ENCODE measurements at regions not wholly inside any gene's neighbourhood (a gene's known extent, or its start where the extent isn't known, plus 50 kb on each side); places are given as distances from the start of the nearest gene placed in this dataset.
"Not testable (repeated sequence)": the region's sequence is repeated elsewhere in the genome, so short reads cannot be mapped to it uniquely, and the experiment has no call there.

GRCh38 chr2:87151835-87152493 lies 130.3 kb upstream of the PLGLB1 start:
- H3K9me3 ChIP-seq; intact Hi-C loops (cut with DNase I); H3K4me1 ChIP-seq; H3K27ac ChIP-seq; H3K36me3 ChIP-seq; H3K4me3 ChIP-seq; H3K27me3 ChIP-seq; DNase-seq; H3K9ac ChIP-seq (ENCODE audit: low read depth in 2 of 2, low read length in 2 of 2): not testable (repeated sequence)

GRCh38 chr2:87174454-87174853 lies 152.8 kb upstream of the PLGLB1 start:
- H3K4me3 ChIP-seq; DNase-seq; H3K4me1 ChIP-seq; H3K27me3 ChIP-seq; H3K9me3 ChIP-seq; H3K27ac ChIP-seq; H3K36me3 ChIP-seq; H3K9ac ChIP-seq (ENCODE audit: low read depth in 2 of 2, low read length in 2 of 2); intact Hi-C loops (cut with DNase I): not testable (repeated sequence)

GRCh38 chr2:87183373-87183772 lies 161.7 kb upstream of the PLGLB1 start:
- H3K4me1 ChIP-seq; H3K27me3 ChIP-seq; DNase-seq; H3K36me3 ChIP-seq; H3K27ac ChIP-seq; H3K9me3 ChIP-seq; H3K4me3 ChIP-seq; H3K9ac ChIP-seq (ENCODE audit: low read depth in 2 of 2, low read length in 2 of 2); intact Hi-C loops (cut with DNase I): not testable (repeated sequence)

- intact Hi-C loops (cut with DNase I); H3K27me3 ChIP-seq; DNase-seq: not testable (repeated sequence)
Measured at GRCh38 chr2:87184260-87184659, 162.6 kb upstream of the PLGLB1 start.

GRCh38 chr2:87189214-87189613 lies 167.6 kb upstream of the PLGLB1 start:
- H3K9ac ChIP-seq (ENCODE audit: low read depth in 2 of 2, low read length in 2 of 2); H3K36me3 ChIP-seq; DNase-seq; H3K4me3 ChIP-seq; H3K27me3 ChIP-seq; H3K4me1 ChIP-seq; H3K27ac ChIP-seq; intact Hi-C loops (cut with DNase I); H3K9me3 ChIP-seq: not testable (repeated sequence)

More at GRCh38 chr2:87184260-87184659, 162.6 kb upstream of the PLGLB1 start:
- H3K4me3 ChIP-seq; H3K36me3 ChIP-seq; H3K9me3 ChIP-seq; H3K9ac ChIP-seq (ENCODE audit: low read depth in 2 of 2, low read length in 2 of 2); H3K27ac ChIP-seq; H3K4me1 ChIP-seq: not testable (repeated sequence)

GRCh38 chr2:87193336-87193735 lies 171.7 kb upstream of the PLGLB1 start:
- H3K27ac ChIP-seq; DNase-seq; H3K4me3 ChIP-seq; intact Hi-C loops (cut with DNase I); H3K27me3 ChIP-seq; H3K4me1 ChIP-seq; H3K9me3 ChIP-seq; H3K9ac ChIP-seq (ENCODE audit: low read depth in 2 of 2, low read length in 2 of 2); H3K36me3 ChIP-seq: not testable (repeated sequence)

GRCh38 chr2:87194254-87194999 lies 172.8 kb upstream of the PLGLB1 start:
- H3K27me3 ChIP-seq; H3K4me3 ChIP-seq; H3K9ac ChIP-seq (ENCODE audit: low read depth in 2 of 2, low read length in 2 of 2); H3K36me3 ChIP-seq; DNase-seq; H3K27ac ChIP-seq; intact Hi-C loops (cut with DNase I); H3K9me3 ChIP-seq; H3K4me1 ChIP-seq: not testable (repeated sequence)

GRCh38 chr2:87196720-87197388 lies 175.2 kb upstream of the PLGLB1 start:
- H3K27ac ChIP-seq; intact Hi-C loops (cut with DNase I); DNase-seq; H3K9me3 ChIP-seq; H3K4me1 ChIP-seq; H3K9ac ChIP-seq (ENCODE audit: low read depth in 2 of 2, low read length in 2 of 2); H3K4me3 ChIP-seq; H3K36me3 ChIP-seq; H3K27me3 ChIP-seq: not testable (repeated sequence)

- H3K9me3 ChIP-seq; H3K27me3 ChIP-seq; H3K4me3 ChIP-seq; H3K27ac ChIP-seq; DNase-seq; H3K4me1 ChIP-seq; H3K9ac ChIP-seq (ENCODE audit: low read depth in 2 of 2, low read length in 2 of 2); H3K36me3 ChIP-seq; intact Hi-C loops (cut with DNase I): not testable (repeated sequence)
Measured at GRCh38 chr2:87198422-87198821, 176.8 kb upstream of the PLGLB1 start.

- H3K27me3 ChIP-seq; H3K36me3 ChIP-seq; H3K9ac ChIP-seq (ENCODE audit: low read depth in 2 of 2, low read length in 2 of 2); DNase-seq; intact Hi-C loops (cut with DNase I); H3K4me1 ChIP-seq; H3K27ac ChIP-seq; H3K9me3 ChIP-seq; H3K4me3 ChIP-seq: not testable (repeated sequence)
Measured at GRCh38 chr2:87199228-87199627, 177.6 kb upstream of the PLGLB1 start.

- intact Hi-C loops (cut with DNase I); DNase-seq; H3K27me3 ChIP-seq; H3K9me3 ChIP-seq; H3K36me3 ChIP-seq; H3K27ac ChIP-seq; H3K4me1 ChIP-seq; H3K4me3 ChIP-seq; H3K9ac ChIP-seq (ENCODE audit: low read depth in 2 of 2, low read length in 2 of 2): not testable (repeated sequence)
Measured at GRCh38 chr2:87204569-87205147, 183.0 kb upstream of the PLGLB1 start.

GRCh38 chr2:87212938-87213337 lies 191.3 kb upstream of the PLGLB1 start:
- intact Hi-C loops (cut with DNase I); DNase-seq; H3K9ac ChIP-seq (ENCODE audit: low read depth in 2 of 2, low read length in 2 of 2); H3K27ac ChIP-seq; H3K27me3 ChIP-seq; H3K36me3 ChIP-seq; H3K4me1 ChIP-seq; H3K4me3 ChIP-seq; H3K9me3 ChIP-seq: not testable (repeated sequence)

GRCh38 chr2:87217005-87217404 lies 195.4 kb upstream of the PLGLB1 start:
- H3K9me3 ChIP-seq; H3K36me3 ChIP-seq; H3K27ac ChIP-seq; DNase-seq; intact Hi-C loops (cut with DNase I); H3K4me1 ChIP-seq; H3K27me3 ChIP-seq; H3K9ac ChIP-seq (ENCODE audit: low read depth in 2 of 2, low read length in 2 of 2); H3K4me3 ChIP-seq: not testable (repeated sequence)

Data from colonic mucosa (tissue), 4 donors.